ENCODE measurements at regions not wholly inside any gene's neighbourhood (a gene's known extent, or its start where the extent isn't known, plus 50 kb on each side); places are given as distances from the start of the nearest gene placed in this dataset.
"Not testable (repeated sequence)": the region's sequence is repeated elsewhere in the genome, so short reads cannot be mapped to it uniquely, and the experiment has no call there.

DNA sequence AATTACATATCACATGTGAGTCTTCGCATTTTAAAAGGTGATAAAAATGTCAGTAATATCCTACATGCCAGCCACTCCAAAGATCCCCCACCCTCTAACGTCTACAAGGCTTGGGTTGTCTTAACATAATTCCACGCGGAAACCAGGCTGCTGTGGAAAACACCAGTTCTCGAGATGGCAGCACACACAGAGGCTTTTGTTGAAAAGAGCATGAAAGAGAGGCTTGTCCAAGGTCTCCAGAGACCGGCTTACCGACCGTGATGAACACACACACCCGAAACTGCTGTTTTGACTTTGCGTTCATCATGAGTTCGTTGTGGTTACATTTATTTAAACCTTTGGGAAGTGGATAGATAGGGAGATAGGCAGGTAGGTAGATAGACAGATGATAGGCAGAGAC is 87.9 kb downstream of the CRLF2 start:
- ATAC-seq = no peak
- TF ChIP-seq PPARA (CRISPR knock-in tag; IDR thresholded peaks at IDR 0.05; ENCODE audit: borderline replicate concordance) (no peak), CSDC2 (CRISPR knock-in tag; IDR thresholded peaks at IDR 0.05) (no peak), GLIS3 (CRISPR knock-in tag; IDR thresholded peaks at IDR 0.05) (no peak), RARB (CRISPR knock-in tag; IDR thresholded peaks at IDR 0.05) (no peak), ISL1 (CRISPR knock-in tag; IDR thresholded peaks at IDR 0.05) (no peak), CREB5 (CRISPR knock-in tag; IDR thresholded peaks at IDR 0.05; ENCODE audit: low read depth) (no peak), PATZ1 (CRISPR knock-in tag; IDR thresholded peaks at IDR 0.05; ENCODE audit: borderline replicate concordance) (no peak), ESRRG (CRISPR knock-in tag; IDR thresholded peaks at IDR 0.05) (no peak), ZFP30 (CRISPR knock-in tag; IDR thresholded peaks at IDR 0.05) (no peak)
- TF ChIP-seq, protein P1, sequence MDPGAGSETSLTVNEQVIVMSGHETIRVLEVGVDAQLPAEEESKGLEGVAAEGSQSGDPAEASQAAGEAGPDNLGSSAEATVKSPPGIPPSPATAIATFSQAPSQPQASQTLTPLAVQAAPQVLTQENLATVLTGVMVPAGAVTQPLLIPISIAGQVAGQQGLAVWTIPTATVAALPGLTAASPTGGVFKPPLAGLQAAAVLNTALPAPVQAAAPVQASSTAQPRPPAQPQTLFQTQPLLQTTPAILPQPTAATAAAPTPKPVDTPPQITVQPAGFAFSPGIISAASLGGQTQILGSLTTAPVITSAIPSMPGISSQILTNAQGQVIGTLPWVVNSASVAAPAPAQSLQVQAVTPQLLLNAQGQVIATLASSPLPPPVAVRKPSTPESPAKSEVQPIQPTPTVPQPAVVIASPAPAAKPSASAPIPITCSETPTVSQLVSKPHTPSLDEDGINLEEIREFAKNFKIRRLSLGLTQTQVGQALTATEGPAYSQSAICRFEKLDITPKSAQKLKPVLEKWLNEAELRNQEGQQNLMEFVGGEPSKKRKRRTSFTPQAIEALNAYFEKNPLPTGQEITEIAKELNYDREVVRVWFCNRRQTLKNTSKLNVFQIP (CRISPR knock-in tag; IDR thresholded peaks at IDR 0.05; ENCODE audit: borderline replicate concordance, low read depth) = no peak

GRCh38 chrX:1122851-1123250 is 89.6 kb downstream of the CRLF2 start:
- not testable (repeated sequence) for ATAC-seq

GRCh38 chrX:1119275-1119674 is 93.2 kb downstream of the CRLF2 start:
- ATAC-seq = no peak
- TF ChIP-seq TSHZ2 (CRISPR knock-in tag; IDR thresholded peaks at IDR 0.05) (no peak), CREB5 (CRISPR knock-in tag; IDR thresholded peaks at IDR 0.05; ENCODE audit: low read depth) (no peak), SNAI2 (CRISPR knock-in tag; IDR thresholded peaks at IDR 0.05) (no peak)

DNA sequence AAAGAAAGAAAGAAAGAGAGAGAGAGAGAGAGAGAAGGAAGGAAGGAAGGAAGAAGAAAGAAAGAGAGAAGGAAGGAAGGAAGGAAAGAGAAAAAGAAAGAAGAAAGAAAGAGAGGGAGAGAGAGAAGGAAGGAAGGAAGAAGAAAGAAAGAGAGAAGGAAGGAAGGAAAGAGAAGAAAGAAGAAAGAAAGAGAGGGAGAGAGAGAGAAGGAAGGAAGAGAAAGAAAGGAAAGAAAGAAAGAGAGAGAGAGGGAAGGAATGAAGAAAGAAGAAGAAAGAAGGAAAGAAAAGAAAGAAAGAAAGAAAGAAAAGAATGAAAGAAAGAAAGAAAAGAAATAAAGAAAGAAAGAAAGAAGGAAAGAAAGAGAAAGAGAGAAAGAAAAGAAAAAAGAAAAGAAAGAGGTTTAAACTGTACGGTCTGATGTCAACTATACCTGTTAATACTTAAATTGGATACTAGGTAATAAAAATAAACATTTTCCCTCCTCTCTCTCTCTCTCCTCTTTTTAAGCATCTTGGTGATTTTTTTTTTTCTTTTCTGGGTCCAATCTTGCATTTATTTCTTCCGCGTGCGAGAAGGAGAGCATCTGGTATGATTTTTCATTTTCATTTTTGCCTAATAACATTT is 93.8 kb downstream of the CRLF2 start:
- ATAC-seq = no peak
- no peak for TF ChIP-seq ISL1 (CRISPR knock-in tag; IDR thresholded peaks at IDR 0.05)
- TF ChIP-seq ZC3H10 (CRISPR knock-in tag; IDR thresholded peaks at IDR 0.05) = no peak
- TF ChIP-seq PATZ1 (CRISPR knock-in tag; IDR thresholded peaks at IDR 0.05; ENCODE audit: borderline replicate concordance) = no peak
- TF ChIP-seq ZNF8 (CRISPR knock-in tag; IDR thresholded peaks at IDR 0.05) = no peak
- TF ChIP-seq BACH2 (CRISPR knock-in tag; IDR thresholded peaks at IDR 0.05; ENCODE audit: borderline replicate concordance) = no peak
- TF ChIP-seq SNAI2 (CRISPR knock-in tag; IDR thresholded peaks at IDR 0.05) = no peak
- TF ChIP-seq ZNF565 (CRISPR knock-in tag; conservative IDR thresholded peaks at IDR 0.05; ENCODE audit: low read depth) = no peak
- TF ChIP-seq ESRRG (CRISPR knock-in tag; IDR thresholded peaks at IDR 0.05) = no peak
- no peak for TF ChIP-seq OSR1 (CRISPR knock-in tag; IDR thresholded peaks at IDR 0.05)
- TF ChIP-seq TOX (CRISPR knock-in tag; IDR thresholded peaks at IDR 0.05; ENCODE audit: borderline replicate concordance) = no peak
- TF ChIP-seq TCF4 (CRISPR knock-in tag; IDR thresholded peaks at IDR 0.05; ENCODE audit: borderline replicate concordance) = no peak
- TF ChIP-seq CREB5 (CRISPR knock-in tag; IDR thresholded peaks at IDR 0.05; ENCODE audit: low read depth) = no peak
- TF ChIP-seq ARNTL (CRISPR knock-in tag; IDR thresholded peaks at IDR 0.05; ENCODE audit: borderline replicate concordance, low read depth) = no peak
- TF ChIP-seq TSHZ2 (CRISPR knock-in tag; IDR thresholded peaks at IDR 0.05) = no peak
